ENCODE measurements at regions not wholly inside any gene's neighbourhood (a gene's known extent, or its start where the extent isn't known, plus 50 kb on each side); places are given as distances from the start of the nearest gene placed in this dataset.
"Not testable (repeated sequence)": the region's sequence is repeated elsewhere in the genome, so short reads cannot be mapped to it uniquely, and the experiment has no call there.

DNA sequence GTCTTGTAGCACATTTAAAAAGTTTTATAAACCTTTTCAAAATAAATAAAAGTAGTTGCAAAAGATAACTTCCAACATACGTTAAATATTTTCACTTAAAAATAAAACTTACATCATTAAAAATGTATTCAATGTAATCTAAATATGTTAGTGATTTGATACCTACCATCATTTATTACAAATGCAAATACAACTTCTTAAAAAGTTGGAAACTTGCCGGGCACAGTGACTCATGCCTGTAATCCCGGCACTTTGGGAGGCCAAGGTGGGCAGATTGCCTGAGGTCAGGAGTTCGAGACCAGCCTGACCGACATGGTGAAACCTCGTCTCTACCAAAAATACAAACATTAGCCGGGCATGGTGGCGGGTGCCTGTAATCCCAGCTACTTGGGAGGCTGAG, 122.6 kb upstream of the PODXL start:
- peaks cover 13% of the 10 kb centered on the region for H3K27me3 Mint-ChIP-seq
- DNase-seq; H3K36me3 Mint-ChIP-seq (ENCODE audit: low read depth); H3K4me3 Mint-ChIP-seq; H3K27ac Mint-ChIP-seq; H3K4me1 Mint-ChIP-seq; POLR2A ChIA-PET; CTCF ChIA-PET; H3K9me3 Mint-ChIP-seq: not testable (repeated sequence)

DNA sequence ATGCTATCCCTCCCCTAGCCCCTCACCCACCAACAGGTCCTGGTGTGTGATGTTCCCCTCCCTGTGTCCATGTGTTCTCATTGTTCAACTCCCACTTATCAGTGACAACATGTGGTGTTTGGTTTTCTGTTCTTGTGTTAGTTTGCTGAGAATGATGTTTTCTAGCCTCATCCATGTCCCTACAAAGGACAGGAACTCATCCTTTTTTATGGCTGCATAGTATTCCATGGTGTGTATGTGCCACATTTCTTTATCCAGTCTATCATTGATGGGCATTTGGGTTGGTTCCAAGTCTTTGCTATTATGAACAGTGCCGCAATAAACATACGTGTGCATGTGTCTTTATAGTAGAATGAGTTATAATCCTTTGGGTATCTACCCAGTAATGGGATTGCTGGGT, 120.4 kb upstream of the PODXL start:
- H3K27ac Mint-ChIP-seq; DNase-seq; H3K27me3 Mint-ChIP-seq; POLR2A ChIA-PET; H3K4me1 Mint-ChIP-seq; H3K4me3 Mint-ChIP-seq; H3K36me3 Mint-ChIP-seq (ENCODE audit: low read depth); H3K9me3 Mint-ChIP-seq: not testable (repeated sequence)
- CTCF ChIA-PET = interaction anchor here (0.6 kb wide), 1 partner anchor 68 kb away, joined by 3 read pairs; no protein-coding TSS in a partner anchor

DNA sequence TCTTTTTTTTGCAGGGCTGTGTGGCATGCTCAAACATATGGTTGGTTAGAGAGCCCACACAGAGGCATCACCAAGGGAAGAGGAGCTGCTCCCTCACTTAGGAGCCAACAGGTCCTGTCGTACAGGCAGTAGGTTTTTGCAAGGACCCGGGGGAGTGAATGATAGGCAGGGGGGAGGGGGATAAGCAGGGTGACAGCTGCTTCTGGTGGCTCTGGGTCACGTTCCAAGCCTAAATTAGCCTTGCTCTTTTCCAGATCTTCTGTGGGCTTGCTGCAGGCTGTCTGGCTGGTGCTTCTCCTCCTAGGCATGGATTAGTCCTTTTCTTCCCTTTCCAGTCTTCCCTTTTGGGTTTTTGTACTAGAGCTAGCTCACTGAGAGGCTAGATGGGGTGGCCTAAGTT, 117.7 kb upstream of the PODXL start:
- CTCF ChIA-PET = no interaction called here
- POLR2A ChIA-PET = no interaction called here

DNA sequence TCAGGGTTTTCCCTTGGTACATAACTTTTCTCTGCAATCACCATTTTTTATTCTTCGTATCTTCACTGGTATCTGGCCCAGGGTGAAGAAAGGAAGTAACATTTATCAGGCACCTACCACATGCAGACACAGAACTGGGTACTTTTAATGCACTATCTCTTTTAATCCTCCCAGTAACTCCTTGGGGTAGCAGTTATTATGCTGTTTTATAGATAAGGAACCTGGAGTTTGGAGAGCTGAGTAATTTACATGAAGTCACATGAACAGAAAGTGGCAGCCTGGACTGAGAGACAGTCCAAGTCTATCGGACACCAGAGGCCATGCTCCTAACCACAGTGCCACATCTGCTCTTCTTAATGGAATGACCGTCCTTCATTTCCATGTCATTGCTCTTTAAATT, 117.1 kb upstream of the PODXL start:
- Mint-ChIP-seq H3K4me1 (no peaks in the 10 kb centered on the region), H3K4me3 (no peak overlapping the region), H3K9me3 (no peaks in the 10 kb centered on the region), H3K36me3 (ENCODE audit: low read depth) (no peaks in the 10 kb centered on the region), H3K27ac (no peak overlapping the region), H3K27me3 (peaks cover 10% of the 10 kb centered on the region)
- ChIA-PET CTCF (no interaction called here), POLR2A (no interaction called here)
- no peak for DNase-seq

More for the DNA sequence above, 117.7 kb upstream of the PODXL start:
- no peak overlapping the region for H3K27ac Mint-ChIP-seq
- DNase-seq = no peak
- peaks cover 10% of the 10 kb centered on the region for H3K27me3 Mint-ChIP-seq
- no peaks in the 10 kb centered on the region for H3K36me3 Mint-ChIP-seq (ENCODE audit: low read depth)
- H3K4me1 Mint-ChIP-seq = no peaks in the 10 kb centered on the region
- no peak overlapping the region for H3K4me3 Mint-ChIP-seq
- no peaks in the 10 kb centered on the region for H3K9me3 Mint-ChIP-seq

DNA sequence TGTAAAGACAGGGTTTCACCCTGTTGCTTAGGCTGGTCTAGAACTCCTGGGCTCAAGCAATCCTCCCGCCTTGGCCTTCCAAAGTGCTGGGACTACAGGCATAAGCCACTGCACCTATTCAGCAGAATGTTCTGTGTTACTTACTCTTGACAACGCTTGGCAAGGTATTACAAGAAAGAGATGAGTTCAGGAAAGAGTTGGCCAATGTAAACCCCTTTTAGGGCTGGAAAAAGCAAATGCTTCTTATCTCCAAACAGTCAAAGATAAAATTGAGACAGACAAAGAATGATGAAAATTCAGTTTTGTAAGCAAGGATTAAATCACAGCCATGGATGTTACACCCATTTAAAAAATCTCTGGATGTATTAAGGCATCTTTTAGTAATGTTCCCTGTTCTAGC, 114.0 kb upstream of the PODXL start:
- CTCF ChIA-PET = interaction anchor here (0.6 to 1.2 kb wide), 2 partner anchors 12 to 19 kb away, joined by 3 read pairs; no protein-coding TSS in a partner anchor

DNA sequence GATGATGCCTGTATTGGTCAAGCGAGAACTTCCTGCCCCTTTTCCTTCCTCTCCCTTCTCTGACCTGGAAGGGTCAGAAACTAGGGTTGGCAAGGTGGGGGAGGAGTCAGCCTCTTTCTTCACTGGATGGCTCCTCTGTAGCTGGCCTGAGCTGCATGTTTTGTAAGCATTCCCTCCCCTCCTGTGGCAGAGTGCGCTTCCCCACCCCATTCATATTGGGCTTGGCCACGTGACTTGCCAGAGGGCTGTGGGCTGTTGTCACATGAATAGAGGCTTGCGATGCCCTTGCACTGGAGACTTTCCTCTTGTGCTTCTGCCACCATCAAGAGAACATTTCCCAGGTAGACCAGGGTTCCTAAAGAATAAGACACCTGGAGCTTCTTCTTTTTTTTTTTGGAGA, 111.3 kb upstream of the PODXL start:
- Mint-ChIP-seq H3K4me3 (no peak overlapping the region), H3K27me3 (peaks cover 4% of the 10 kb centered on the region), H3K36me3 (ENCODE audit: low read depth) (no peaks in the 10 kb centered on the region), H3K4me1 (no peaks in the 10 kb centered on the region), H3K27ac (no peak overlapping the region), H3K9me3 (no peaks in the 10 kb centered on the region)
- ChIA-PET POLR2A (no interaction called here), CTCF (interaction anchor here (0.6 to 1.2 kb wide), 2 partner anchors 13 to 62 kb away, joined by 3 read pairs; no protein-coding TSS in a partner anchor)
- DNase-seq = no peak

More for the DNA sequence above, 114.0 kb upstream of the PODXL start:
- no peaks in the 10 kb centered on the region for H3K9me3 Mint-ChIP-seq
- H3K4me1 Mint-ChIP-seq = no peaks in the 10 kb centered on the region
- H3K4me3 Mint-ChIP-seq = no peak overlapping the region
- no peaks in the 10 kb centered on the region for H3K36me3 Mint-ChIP-seq (ENCODE audit: low read depth)
- no peak for DNase-seq
- peaks cover 4% of the 10 kb centered on the region for H3K27me3 Mint-ChIP-seq
- POLR2A ChIA-PET = no interaction called here
- no peak overlapping the region for H3K27ac Mint-ChIP-seq

DNA sequence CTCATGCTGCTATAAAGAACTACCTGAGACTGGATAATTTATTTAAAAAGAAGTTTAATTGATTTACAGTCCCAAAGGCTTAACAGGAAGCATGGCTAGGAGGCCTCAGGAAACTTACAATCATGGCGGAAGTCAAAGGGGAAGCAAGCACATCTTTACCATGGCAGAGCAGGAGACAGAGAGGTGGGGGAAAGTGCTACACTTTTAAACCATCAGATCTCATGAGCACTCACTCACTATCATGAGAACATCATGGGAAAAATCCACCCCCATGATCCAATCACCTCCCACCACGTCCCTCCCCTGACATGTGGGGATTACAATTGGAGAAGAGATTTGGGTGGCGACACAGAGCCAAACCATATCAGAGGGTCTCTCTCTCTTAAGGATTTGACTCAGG, 108.6 kb upstream of the PODXL start:
- Mint-ChIP-seq H3K27me3 (peaks cover 3% of the 10 kb centered on the region), H3K36me3 (ENCODE audit: low read depth) (no peaks in the 10 kb centered on the region), H3K4me3 (no peak overlapping the region), H3K4me1 (no peaks in the 10 kb centered on the region), H3K9me3 (no peaks in the 10 kb centered on the region), H3K27ac (no peak overlapping the region)
- ChIA-PET CTCF (no interaction called here), POLR2A (no interaction called here)
- no peak for DNase-seq

DNA sequence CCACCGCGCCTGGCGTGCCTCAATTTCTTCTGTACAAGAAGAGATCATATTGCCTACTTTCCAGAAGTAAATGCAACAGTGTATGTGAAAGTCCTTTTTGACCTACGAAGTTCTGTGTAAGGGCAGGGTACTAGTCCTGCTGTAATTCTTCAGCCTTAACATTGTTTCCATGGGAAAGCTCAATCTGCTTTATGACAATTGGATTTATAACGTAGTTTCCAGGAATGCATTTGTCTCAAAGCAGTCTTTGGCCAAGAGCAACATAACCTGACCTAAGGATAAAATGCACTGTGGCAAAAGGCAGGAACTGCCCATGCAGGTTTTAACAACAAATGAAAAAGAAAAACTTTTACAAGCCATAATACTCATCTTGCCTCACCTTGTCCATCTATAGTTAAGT, 108.1 kb upstream of the PODXL start:
- POLR2A ChIA-PET = no interaction called here
- CTCF ChIA-PET = no interaction called here

DNA sequence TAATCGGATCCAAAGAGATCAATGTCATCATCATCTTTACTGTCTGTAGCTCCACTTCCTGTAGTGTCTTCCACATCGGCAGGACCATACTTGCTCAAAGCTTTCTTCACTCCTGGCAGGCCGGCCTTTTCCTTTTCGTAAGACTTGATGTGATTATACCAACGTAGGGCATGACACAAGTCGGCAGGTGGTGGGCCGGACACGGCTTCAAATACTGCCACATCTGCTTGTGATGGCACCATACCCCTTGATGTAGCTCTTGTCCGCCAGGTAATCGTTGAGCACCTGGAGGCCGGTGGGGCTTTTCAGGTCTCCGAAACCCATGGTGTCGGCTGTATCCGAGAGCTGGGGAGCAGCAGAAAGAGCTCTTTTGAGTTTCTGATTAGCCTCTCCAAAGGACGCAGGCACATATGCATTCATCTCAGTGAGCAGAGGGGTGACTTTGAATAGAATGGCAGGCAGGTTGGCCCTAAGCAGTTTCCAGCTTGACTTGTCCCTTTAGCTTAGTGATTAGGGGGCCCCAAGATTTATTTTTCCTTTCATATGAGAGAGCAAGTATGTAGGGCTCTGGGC, 106.0 kb upstream of the PODXL start:
- H3K4me1 Mint-ChIP-seq; H3K4me3 Mint-ChIP-seq; DNase-seq; H3K27me3 Mint-ChIP-seq; H3K9me3 Mint-ChIP-seq; CTCF ChIA-PET; POLR2A ChIA-PET; H3K36me3 Mint-ChIP-seq (ENCODE audit: low read depth); H3K27ac Mint-ChIP-seq: not testable (repeated sequence)

More for the DNA sequence above, 108.1 kb upstream of the PODXL start:
- Mint-ChIP-seq H3K27me3 (peaks cover 3% of the 10 kb centered on the region), H3K4me1 (no peaks in the 10 kb centered on the region), H3K4me3 (no peak overlapping the region), H3K27ac (no peak overlapping the region), H3K9me3 (no peaks in the 10 kb centered on the region), H3K36me3 (ENCODE audit: low read depth) (no peaks in the 10 kb centered on the region)
- DNase-seq = no peak

DNA sequence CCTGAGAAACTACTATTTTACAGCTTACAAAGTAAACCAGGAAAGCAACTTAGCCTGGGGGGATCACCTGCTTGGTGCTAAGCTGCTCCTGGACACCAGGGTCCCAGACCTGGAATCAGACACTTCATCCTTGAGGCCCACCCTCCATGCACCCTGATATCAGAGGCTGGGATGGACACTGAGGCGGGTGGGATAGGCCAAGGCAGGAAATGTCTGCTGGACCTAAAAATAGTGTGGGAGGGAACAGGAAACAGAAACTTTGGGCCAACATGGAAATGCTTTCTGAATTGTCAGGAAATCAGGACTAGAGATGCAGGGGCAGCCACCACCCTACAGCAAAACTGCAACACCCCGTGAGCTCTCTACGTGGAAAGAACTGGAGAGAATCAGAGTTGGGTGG, 101.5 kb upstream of the PODXL start:
- no peaks in the 10 kb centered on the region for H3K4me1 Mint-ChIP-seq
- no peak overlapping the region for H3K27ac Mint-ChIP-seq
- peaks cover 4% of the 10 kb centered on the region for H3K9me3 Mint-ChIP-seq
- no peak for DNase-seq
- POLR2A ChIA-PET = no interaction called here
- no peaks in the 10 kb centered on the region for H3K36me3 Mint-ChIP-seq (ENCODE audit: low read depth)
- H3K27me3 Mint-ChIP-seq = no peaks in the 10 kb centered on the region
- CTCF ChIA-PET = interaction anchor here (0.5 kb wide), 1 partner anchor 58 kb away, joined by 3 read pairs; no protein-coding TSS in a partner anchor
- H3K4me3 Mint-ChIP-seq = no peak overlapping the region

DNA sequence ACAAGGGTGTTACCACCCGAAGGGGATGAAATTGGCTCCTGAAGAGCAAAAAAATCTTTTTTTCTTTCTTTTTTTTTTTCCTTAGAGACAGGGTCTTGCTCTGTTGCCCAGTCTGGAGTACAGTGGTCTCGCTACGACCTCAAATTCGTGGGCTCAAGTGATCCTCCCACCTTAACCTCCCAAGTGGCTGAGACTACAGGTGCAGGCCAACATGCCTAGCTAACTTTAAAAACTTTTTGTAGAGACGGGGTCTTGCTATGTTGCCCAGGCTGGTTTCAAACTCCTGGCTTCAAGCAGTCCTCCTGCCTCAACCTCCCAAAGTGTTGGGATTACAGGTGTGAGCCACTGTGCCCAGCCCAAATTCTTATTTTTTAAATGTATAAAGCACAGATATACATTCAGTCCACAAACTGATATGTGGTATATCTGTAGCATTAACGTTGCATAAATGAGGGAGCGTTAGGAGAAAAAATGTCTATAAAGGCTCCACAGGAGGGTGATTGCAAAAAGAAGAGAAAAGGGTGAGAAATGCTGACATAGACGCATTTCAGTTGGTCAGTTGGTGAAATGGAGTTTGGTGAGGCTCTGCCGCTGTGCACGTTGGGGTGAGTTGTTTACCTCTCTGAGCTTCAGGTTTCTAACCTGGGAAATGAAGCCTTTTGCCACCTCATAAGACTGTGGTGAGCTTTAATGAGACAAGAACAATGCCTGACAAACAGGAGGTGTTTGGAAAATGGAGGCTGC, 100.7 kb upstream of the PODXL start:
- peaks cover 4% of the 10 kb centered on the region for H3K9me3 Mint-ChIP-seq

DNA sequence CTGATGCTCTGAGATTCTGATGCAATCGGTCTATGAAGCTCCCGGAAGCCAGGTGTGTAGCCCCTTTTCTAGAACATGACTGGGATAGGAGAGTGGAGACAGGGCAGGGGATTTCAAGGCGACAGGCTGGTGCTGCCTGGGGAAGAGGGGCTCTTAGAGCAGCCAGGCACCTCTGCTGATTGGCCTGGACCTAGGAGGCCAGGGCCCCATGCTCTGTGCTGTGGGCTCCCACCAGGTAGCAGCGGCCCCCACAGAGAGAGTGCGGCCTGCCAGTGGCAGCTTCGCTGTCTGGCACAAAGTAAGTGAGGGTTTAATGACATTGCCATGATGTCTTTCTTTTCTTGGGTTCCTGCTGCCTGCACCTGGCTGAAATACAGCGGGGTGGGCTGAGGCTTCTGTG, 99.4 kb upstream of the PODXL start:
- ChIA-PET CTCF (interaction anchor here (1.1 to 1.7 kb wide), 3 partner anchors 33 to 147 kb away, joined by 3 to 5 read pairs (median 3); no protein-coding TSS in a partner anchor), POLR2A (no interaction called here)
- no peaks in the 10 kb centered on the region for H3K36me3 Mint-ChIP-seq (ENCODE audit: low read depth)
- H3K27ac Mint-ChIP-seq = no peak overlapping the region
- DNase-seq = no peak
- no peaks in the 10 kb centered on the region for H3K4me1 Mint-ChIP-seq
- peaks cover 4% of the 10 kb centered on the region for H3K9me3 Mint-ChIP-seq
- no peaks in the 10 kb centered on the region for H3K27me3 Mint-ChIP-seq
- H3K4me3 Mint-ChIP-seq = no peak overlapping the region

More for the DNA sequence above, 100.7 kb upstream of the PODXL start:
- no peaks in the 10 kb centered on the region for H3K27me3 Mint-ChIP-seq
- DNase-seq = no peak
- ChIA-PET POLR2A (no interaction called here), CTCF (interaction anchor here (0.5 to 1.2 kb wide), 2 partner anchors 40 to 58 kb away, joined by 3 read pairs; no protein-coding TSS in a partner anchor)
- no peak overlapping the region for H3K4me3 Mint-ChIP-seq
- H3K36me3 Mint-ChIP-seq (ENCODE audit: low read depth) = no peaks in the 10 kb centered on the region
- no peak overlapping the region for H3K27ac Mint-ChIP-seq
- no peaks in the 10 kb centered on the region for H3K4me1 Mint-ChIP-seq

DNA sequence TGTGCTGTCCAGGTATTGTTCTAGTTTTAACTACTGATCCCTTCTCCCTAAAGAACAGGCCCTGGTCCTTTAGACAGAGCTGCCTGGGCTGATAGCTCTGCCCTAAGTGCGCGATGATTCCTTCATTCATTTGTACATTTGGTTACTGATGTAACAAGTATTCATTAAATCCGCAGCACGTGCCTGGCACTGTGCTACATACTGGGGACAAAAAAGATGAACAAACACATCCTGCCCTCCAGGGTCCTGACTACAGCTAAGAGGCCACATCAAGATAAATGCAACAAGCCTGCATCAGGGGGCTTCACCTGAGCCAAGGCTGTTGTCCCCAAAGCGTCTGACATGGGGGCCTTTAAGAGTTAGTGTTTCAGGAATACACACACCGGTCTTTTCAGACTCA, 99.0 kb upstream of the PODXL start:
- Mint-ChIP-seq H3K4me1 (no peaks in the 10 kb centered on the region), H3K9me3 (peaks cover 4% of the 10 kb centered on the region), H3K27ac (no peak overlapping the region), H3K4me3 (no peak overlapping the region), H3K36me3 (ENCODE audit: low read depth) (no peaks in the 10 kb centered on the region), H3K27me3 (no peaks in the 10 kb centered on the region)
- ChIA-PET CTCF (interaction anchor here (1.0 to 1.7 kb wide), 5 partner anchors 11 to 146 kb away, joined by 3 to 5 read pairs (median 3); no protein-coding TSS in a partner anchor), POLR2A (no interaction called here)
- DNase-seq = no peak

Measured in activated CD4-positive, alpha-beta T cell treated with anti-CD3 and anti-CD28 coated beads, Interleukin-2, amount 10 ng/mL, durations not matched to agents 7 days and 5 days (primary cell).